HepG2 (cell line): ENCODE measurements at regions not wholly inside any gene's neighbourhood (a gene's known extent, or its start where the extent isn't known, plus 50 kb on each side); places are given as distances from the start of the nearest gene placed in this dataset.
A peak's percentile ranks its signal among the peaks of the same experiment; 100 is the strongest.

Experiments
- ATF1 ChIP-seq: IDR thresholded peaks from 2 replicates; pipeline ENCODE4 v1.6.1; 2016; ENCODE audit warnings: mild to moderate bottlenecking, control low read depth
- CREM ChIP-seq, 2 experiments: sonication (generic) in 1 of 2; formaldehyde crosslinking in 1 of 2; IDR thresholded peaks; 2 replicates each; pipeline versions ENCODE4 v1.4.0 to v1.6.1; 2016 to 2020; ENCODE audit warnings: antibody characterized with exemption in 1 of 2, mild to moderate bottlenecking in 1 of 2, missing genetic modification reagents in 1 of 2
- FOXA3 ChIP-seq: IDR thresholded peaks from 2 replicates; pipeline ENCODE4 v1.6.1; 2016; ENCODE audit warnings: missing genetic modification reagents, missing compliant biosample characterization
- GATAD1 ChIP-seq: IDR thresholded peaks from 2 replicates; pipeline ENCODE4 v1.6.1; 2016; ENCODE audit warnings: missing genetic modification reagents, missing compliant biosample characterization
- HDAC1 ChIP-seq: sonication (generic); formaldehyde crosslinking; IDR thresholded peaks from 2 replicates; pipeline ENCODE4 v1.5.1; 2020; ENCODE audit warnings: mild to moderate bottlenecking, missing genetic modification reagents
- HIC2 ChIP-seq: sonication (generic); formaldehyde crosslinking; IDR thresholded peaks from 2 replicates; pipeline ENCODE4 v1.9.0; 2022; ENCODE audit warnings: low read depth, missing genetic modification reagents
- JUND ChIP-seq: sonication (generic); formaldehyde crosslinking; IDR thresholded peaks from 2 replicates; pipeline ENCODE4 v1.8.0; 2022; ENCODE audit warnings: mild to moderate bottlenecking, missing genetic modification reagents
- NR2F6 ChIP-seq, 2 experiments: IDR thresholded peaks; 2 replicates each; pipeline ENCODE4 v1.6.1; 2016; ENCODE audit warnings: antibody characterized with exemption in 1 of 2, mild to moderate bottlenecking in 1 of 2
- ZBTB20 ChIP-seq: sonication (generic); formaldehyde crosslinking; IDR thresholded peaks from 2 replicates; pipeline ENCODE4 v1.8.1; 2023; ENCODE audit warnings: missing genetic modification reagents, low read depth, mild to moderate bottlenecking, borderline replicate concordance
- ZBTB7B ChIP-seq: sonication (generic); formaldehyde crosslinking; IDR thresholded peaks from 2 replicates; pipeline ENCODE4 v1.4.0; 2020; ENCODE audit warnings: missing genetic modification reagents
- ZFX ChIP-seq: sonication (generic); formaldehyde crosslinking; IDR thresholded peaks from 2 replicates; pipeline ENCODE4 v1.4.0; 2020; ENCODE audit warnings: mild to moderate bottlenecking, low read depth, missing genetic modification reagents, moderate library complexity
- ZIK1 ChIP-seq: sonication (generic); formaldehyde crosslinking; IDR thresholded peaks from 2 replicates; pipeline ENCODE4 v1.5.0; 2020; ENCODE audit warnings: mild to moderate bottlenecking, low read depth, missing genetic modification reagents, borderline replicate concordance
- ZNF3 ChIP-seq: IDR thresholded peaks from 2 replicates; pipeline ENCODE4 v1.7.0; 2017; ENCODE audit warnings: inconsistent platforms
- ZNF639 ChIP-seq: conservative IDR thresholded peaks from 2 replicates; pipeline ENCODE4 v1.6.1; 2018; ENCODE audit warnings: missing genetic modification reagents
- ZNF709 ChIP-seq: sonication (generic); formaldehyde crosslinking; IDR thresholded peaks from 2 replicates; pipeline ENCODE4 v1.5.0; 2020; ENCODE audit warnings: mild to moderate bottlenecking, missing genetic modification reagents
- TF ChIP-seq, protein P1 (sequence below): sonication (generic); formaldehyde crosslinking; IDR thresholded peaks from 2 replicates; pipeline ENCODE4 v1.5.0; 2020; ENCODE audit warnings: missing genetic modification reagents
- TF ChIP-seq, protein P2 (sequence below): sonication (generic); formaldehyde crosslinking; IDR thresholded peaks from 2 replicates; pipeline ENCODE4 v1.5.0; 2020; ENCODE audit warnings: mild to moderate bottlenecking, missing genetic modification reagents, borderline replicate concordance

DNA sequence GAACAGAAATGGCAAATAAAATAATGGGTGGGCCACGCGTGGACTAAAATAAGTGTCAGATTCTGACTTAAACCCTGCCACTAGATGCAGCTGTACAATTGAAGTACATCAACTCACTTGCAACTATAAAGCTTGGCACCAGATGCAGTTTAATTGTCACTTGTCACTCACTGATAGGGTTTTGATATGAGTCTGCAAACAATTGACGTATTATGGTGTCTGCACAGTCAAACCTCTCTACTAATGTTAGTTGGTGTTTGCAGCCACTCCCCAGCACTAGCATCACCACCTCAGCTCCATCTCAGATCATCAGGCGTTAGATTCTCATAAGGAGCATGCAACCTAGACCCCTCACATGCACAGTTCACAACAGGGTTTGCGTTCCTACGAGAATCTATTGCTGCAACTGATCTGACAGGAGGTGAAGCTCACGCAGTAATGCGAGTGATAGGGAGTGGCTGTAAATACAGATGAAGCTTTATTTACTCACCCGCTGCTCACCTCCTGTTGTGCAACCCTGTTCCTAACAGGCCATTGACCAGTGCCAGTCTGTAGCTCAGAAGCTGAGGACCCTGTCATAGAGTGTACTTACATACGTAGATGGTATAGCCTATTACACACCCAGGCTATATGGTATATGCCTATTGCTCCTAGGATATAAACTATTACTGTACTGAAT lies 72.1 kb upstream of the SEMA6A start (continued):
- peak; percentile 44; the same call in 1 of the 2 replicates for TF ChIP-seq ZFX (CRISPR knock-in tag)
- peak; percentile 57; the same call in 1 of the 2 replicates for TF ChIP-seq CREM (IDR thresholded peaks at IDR 0.05)
- no peak for TF ChIP-seq CREM (CRISPR knock-in tag; IDR thresholded peaks at IDR 0.05)
- peak; percentile 74 for TF ChIP-seq HIC2 (CRISPR knock-in tag)
- TF ChIP-seq JUND (CRISPR knock-in tag): 0 out of 2 replicates have a peak, but pooled peaks have one; percentile 42
- TF ChIP-seq ZNF3 (CRISPR knock-in tag): peak; percentile 42; the same call in 1 of the 2 replicates
- 0 out of 2 replicates have a peak, but pooled peaks have one; percentile 28 for TF ChIP-seq ZNF639
- 0 out of 2 replicates have a peak, but pooled peaks have one; percentile 30 for TF ChIP-seq ZIK1 (CRISPR knock-in tag)
- TF ChIP-seq GATAD1 (CRISPR knock-in tag): peak; percentile 63; the same call in 1 of the 2 replicates
- peak; percentile 99 for TF ChIP-seq FOXA3 (CRISPR knock-in tag)
- TF ChIP-seq, protein P1, sequence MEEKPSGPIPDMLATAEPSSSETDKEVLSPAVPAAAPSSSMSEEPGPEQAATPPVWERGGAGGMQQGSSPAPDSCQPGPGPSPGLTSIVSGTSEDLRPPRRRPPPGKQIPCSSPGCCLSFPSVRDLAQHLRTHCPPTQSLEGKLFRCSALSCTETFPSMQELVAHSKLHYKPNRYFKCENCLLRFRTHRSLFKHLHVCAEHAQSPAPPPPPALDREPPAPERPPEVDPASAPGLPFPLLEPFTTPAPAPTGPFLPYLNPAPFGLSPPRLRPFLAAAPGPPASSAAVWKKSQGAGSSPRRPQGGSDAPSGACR (CRISPR knock-in tag): peak; percentile 72; the same call in 1 of the 2 replicates
- TF ChIP-seq, protein P2, sequence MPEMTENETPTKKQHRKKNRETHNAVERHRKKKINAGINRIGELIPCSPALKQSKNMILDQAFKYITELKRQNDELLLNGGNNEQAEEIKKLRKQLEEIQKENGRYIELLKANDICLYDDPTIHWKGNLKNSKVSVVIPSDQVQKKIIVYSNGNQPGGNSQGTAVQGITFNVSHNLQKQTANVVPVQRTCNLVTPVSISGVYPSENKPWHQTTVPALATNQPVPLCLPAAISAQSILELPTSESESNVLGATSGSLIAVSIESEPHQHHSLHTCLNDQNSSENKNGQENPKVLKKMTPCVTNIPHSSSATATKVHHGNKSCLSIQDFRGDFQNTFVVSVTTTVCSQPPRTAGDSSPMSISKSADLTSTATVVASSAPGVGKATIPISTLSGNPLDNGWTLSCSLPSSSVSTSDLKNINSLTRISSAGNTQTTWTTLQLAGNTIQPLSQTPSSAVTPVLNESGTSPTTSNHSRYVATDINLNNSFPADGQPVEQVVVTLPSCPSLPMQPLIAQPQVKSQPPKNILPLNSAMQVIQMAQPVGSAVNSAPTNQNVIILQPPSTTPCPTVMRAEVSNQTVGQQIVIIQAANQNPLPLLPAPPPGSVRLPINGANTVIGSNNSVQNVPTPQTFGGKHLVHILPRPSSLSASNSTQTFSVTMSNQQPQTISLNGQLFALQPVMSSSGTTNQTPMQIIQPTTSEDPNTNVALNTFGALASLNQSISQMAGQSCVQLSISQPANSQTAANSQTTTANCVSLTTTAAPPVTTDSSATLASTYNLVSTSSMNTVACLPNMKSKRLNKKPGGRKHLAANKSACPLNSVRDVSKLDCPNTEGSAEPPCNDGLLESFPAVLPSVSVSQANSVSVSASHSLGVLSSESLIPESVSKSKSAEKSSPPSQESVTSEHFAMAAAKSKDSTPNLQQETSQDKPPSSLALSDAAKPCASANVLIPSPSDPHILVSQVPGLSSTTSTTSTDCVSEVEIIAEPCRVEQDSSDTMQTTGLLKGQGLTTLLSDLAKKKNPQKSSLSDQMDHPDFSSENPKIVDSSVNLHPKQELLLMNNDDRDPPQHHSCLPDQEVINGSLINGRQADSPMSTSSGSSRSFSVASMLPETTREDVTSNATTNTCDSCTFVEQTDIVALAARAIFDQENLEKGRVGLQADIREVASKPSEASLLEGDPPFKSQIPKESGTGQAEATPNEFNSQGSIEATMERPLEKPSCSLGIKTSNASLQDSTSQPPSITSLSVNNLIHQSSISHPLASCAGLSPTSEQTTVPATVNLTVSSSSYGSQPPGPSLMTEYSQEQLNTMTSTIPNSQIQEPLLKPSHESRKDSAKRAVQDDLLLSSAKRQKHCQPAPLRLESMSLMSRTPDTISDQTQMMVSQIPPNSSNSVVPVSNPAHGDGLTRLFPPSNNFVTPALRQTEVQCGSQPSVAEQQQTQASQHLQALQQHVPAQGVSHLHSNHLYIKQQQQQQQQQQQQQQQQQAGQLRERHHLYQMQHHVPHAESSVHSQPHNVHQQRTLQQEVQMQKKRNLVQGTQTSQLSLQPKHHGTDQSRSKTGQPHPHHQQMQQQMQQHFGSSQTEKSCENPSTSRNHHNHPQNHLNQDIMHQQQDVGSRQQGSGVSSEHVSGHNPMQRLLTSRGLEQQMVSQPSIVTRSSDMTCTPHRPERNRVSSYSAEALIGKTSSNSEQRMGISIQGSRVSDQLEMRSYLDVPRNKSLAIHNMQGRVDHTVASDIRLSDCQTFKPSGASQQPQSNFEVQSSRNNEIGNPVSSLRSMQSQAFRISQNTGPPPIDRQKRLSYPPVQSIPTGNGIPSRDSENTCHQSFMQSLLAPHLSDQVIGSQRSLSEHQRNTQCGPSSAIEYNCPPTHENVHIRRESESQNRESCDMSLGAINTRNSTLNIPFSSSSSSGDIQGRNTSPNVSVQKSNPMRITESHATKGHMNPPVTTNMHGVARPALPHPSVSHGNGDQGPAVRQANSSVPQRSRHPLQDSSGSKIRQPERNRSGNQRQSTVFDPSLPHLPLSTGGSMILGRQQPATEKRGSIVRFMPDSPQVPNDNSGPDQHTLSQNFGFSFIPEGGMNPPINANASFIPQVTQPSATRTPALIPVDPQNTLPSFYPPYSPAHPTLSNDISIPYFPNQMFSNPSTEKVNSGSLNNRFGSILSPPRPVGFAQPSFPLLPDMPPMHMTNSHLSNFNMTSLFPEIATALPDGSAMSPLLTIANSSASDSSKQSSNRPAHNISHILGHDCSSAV (CRISPR knock-in tag): no peak
- 0 out of 2 replicates have a peak, but pooled peaks have one; percentile 37 for TF ChIP-seq ATF1 (CRISPR knock-in tag)
- peak; percentile 57; the same call in 1 of the 2 replicates for TF ChIP-seq ZBTB7B (CRISPR knock-in tag)
- TF ChIP-seq ZBTB20 (CRISPR knock-in tag): peak; percentile 62; the same call in 1 of the 2 replicates
- TF ChIP-seq NR2F6 (IDR thresholded peaks at IDR 0.05): no peak
- TF ChIP-seq NR2F6 (CRISPR knock-in tag; IDR thresholded peaks at IDR 0.05): peak; percentile 80
- peak; percentile 87 for TF ChIP-seq HDAC1 (CRISPR knock-in tag)
- TF ChIP-seq ZNF709 (CRISPR knock-in tag): no peak
